Astrocyte (in vitro differentiated cells and primary cell): ENCODE measurements at regions not wholly inside any gene's neighbourhood (a gene's known extent, or its start where the extent isn't known, plus 50 kb on each side); places are given as distances from the start of the nearest gene placed in this dataset.

ENCODE experiments used
- DNase-seq: peaks from one replicate; pipeline ENCODE4 v3.0.0-alpha.2; 2010; ENCODE audit warnings: low read depth
- FAIRE-seq: peaks from 2 replicates; lab custom pipeline; 2011; peaks lifted over from hg19 to GRCh38; lab: Jason Lieb, UNC
- H2AFZ ChIP-seq: 2 replicates; pipeline ENCODE4 v1.6.0; 2012; ENCODE audit warnings: low read depth, low read length, inconsistent platforms
- H3K27ac ChIP-seq: 2 replicates; pipeline ENCODE4 v1.5.1; 2011; ENCODE audit warnings: low read depth, low read length, inconsistent platforms
- H3K27me3 ChIP-seq: 2 replicates; pipeline ENCODE4 v1.6.0; 2011; ENCODE audit warnings: low read length, inconsistent platforms; ENCODE audit not compliant: insufficient read depth
- H3K36me3 ChIP-seq: 2 replicates; pipeline ENCODE4 v1.5.1; 2011; ENCODE audit warnings: low read length, inconsistent platforms; ENCODE audit not compliant: insufficient read depth
- H3K4me1 ChIP-seq: 2 replicates; pipeline ENCODE4 v1.5.1; 2011; ENCODE audit warnings: low read length, inconsistent platforms; ENCODE audit not compliant: insufficient read depth
- H3K4me2 ChIP-seq: 2 replicates; pipeline ENCODE4 v1.6.0; 2012; ENCODE audit warnings: low read length, inconsistent platforms
- H3K4me3 ChIP-seq: 2 replicates; pipeline ENCODE4 v1.5.1; 2011; ENCODE audit warnings: low read depth, mild to moderate bottlenecking, low read length, inconsistent platforms; ENCODE audit not compliant: insufficient read depth
- H3K79me2 ChIP-seq: 2 replicates; pipeline ENCODE4 v1.6.0; 2012; ENCODE audit warnings: mild to moderate bottlenecking, low read length, inconsistent platforms; ENCODE audit not compliant: insufficient read depth
- H3K9ac ChIP-seq: 2 replicates; pipeline ENCODE4 v1.6.0; 2012; ENCODE audit warnings: mild to moderate bottlenecking, low read length, inconsistent platforms
- H3K9me3 ChIP-seq: 2 replicates; pipeline ENCODE4 v1.5.1; 2012; ENCODE audit warnings: low read depth, mild to moderate bottlenecking, low read length, inconsistent platforms; ENCODE audit not compliant: insufficient read depth
- H4K20me1 ChIP-seq: 2 replicates; pipeline ENCODE4 v1.6.0; 2012; ENCODE audit warnings: low read length, inconsistent platforms; ENCODE audit not compliant: insufficient read depth
- H3K27ac Mint-ChIP-seq: one replicate; pipeline ENCODE4 v1.8.0; 2021; ENCODE audit warnings: mild to moderate bottlenecking, mixed read lengths; ENCODE audit not compliant: unreplicated experiment
- H3K27me3 Mint-ChIP-seq: one replicate; pipeline ENCODE4 v1.8.0; 2021; ENCODE audit warnings: low read depth, mixed read lengths; ENCODE audit not compliant: unreplicated experiment
- H3K36me3 Mint-ChIP-seq: one replicate; pipeline ENCODE4 v1.8.0; 2021; ENCODE audit warnings: low read depth, mixed read lengths; ENCODE audit not compliant: unreplicated experiment
- H3K4me1 Mint-ChIP-seq: one replicate; pipeline ENCODE4 v1.8.0; 2021; ENCODE audit warnings: low read depth, mixed read lengths; ENCODE audit not compliant: unreplicated experiment
- H3K4me3 Mint-ChIP-seq: one replicate; pipeline ENCODE4 v1.8.0; 2021; ENCODE audit warnings: mild to moderate bottlenecking, moderate library complexity, mixed read lengths; ENCODE audit not compliant: unreplicated experiment
- H3K9me3 Mint-ChIP-seq: one replicate; pipeline ENCODE4 v1.8.0; 2021; ENCODE audit warnings: mild to moderate bottlenecking, mixed read lengths; ENCODE audit not compliant: unreplicated experiment
- CTCF ChIP-seq: IDR thresholded peaks from 2 replicates; pipeline ENCODE4 v1.5.1; 2011; ENCODE audit warnings: low read depth, mild to moderate bottlenecking, inconsistent platforms, low read length, moderate library complexity; ENCODE audit not compliant: insufficient read depth
- EZH2 ChIP-seq: IDR thresholded peaks from 2 replicates; pipeline ENCODE4 v1.6.1; 2012; ENCODE audit warnings: mild to moderate bottlenecking, low read length, inconsistent platforms; ENCODE audit not compliant: insufficient read depth

- Histone ChIP-seq H3K27me3 (no peaks in the 10 kb centered on the region), H3K4me3 (no peak overlapping the region), H3K9ac (no peak overlapping the region), H3K4me2 (no peak overlapping the region), H3K27ac (peak overlapping the region; percentile 0), H3K9me3 (no peaks in the 10 kb centered on the region), H3K4me1 (peaks cover 6% of the 10 kb centered on the region), H3K79me2 (no peaks in the 10 kb centered on the region), H4K20me1 (peaks cover 42% of the 10 kb centered on the region), H3K36me3 (peaks cover 14% of the 10 kb centered on the region), H2AFZ (no peak overlapping the region)
- H3K4me3 Mint-ChIP-seq: no peak overlapping the region
- no peaks in the 10 kb centered on the region for H3K27me3 Mint-ChIP-seq
- no peaks in the 10 kb centered on the region for H3K9me3 Mint-ChIP-seq
- H3K4me1 Mint-ChIP-seq: peaks cover 1% of the 10 kb centered on the region
- no peaks in the 10 kb centered on the region for H3K36me3 Mint-ChIP-seq
- no peak for FAIRE-seq
- TF ChIP-seq EZH2 (no peak), CTCF (no peak)
- no peak overlapping the region for H3K27ac Mint-ChIP-seq
- DNase-seq: no peak
These were observed 353.3 kb downstream of the SEC14L1 start for GRCh38 chr17:77493901-77494663.

- peaks cover 1% of the 10 kb centered on the region for H3K4me1 Mint-ChIP-seq
- no peak overlapping the region for H3K27ac Mint-ChIP-seq
- peaks cover 6% of the 10 kb centered on the region for H3K4me1 ChIP-seq
- no peaks in the 10 kb centered on the region for H3K36me3 Mint-ChIP-seq
- DNase-seq (peak; percentile 32), FAIRE-seq (no peak)
- H3K9me3 Mint-ChIP-seq: no peaks in the 10 kb centered on the region
- no peaks in the 10 kb centered on the region for H3K9me3 ChIP-seq
- H4K20me1 ChIP-seq: peaks cover 42% of the 10 kb centered on the region
- no peak overlapping the region for H3K9ac ChIP-seq
- H3K4me2 ChIP-seq: no peak overlapping the region
- TF ChIP-seq EZH2 (no peak), CTCF (peak; percentile 80)
- peaks cover 12% of the 10 kb centered on the region for H3K36me3 ChIP-seq
- no peak overlapping the region for H3K27ac ChIP-seq
- no peak overlapping the region for H3K4me3 ChIP-seq
- H3K27me3 Mint-ChIP-seq: no peaks in the 10 kb centered on the region
- no peak overlapping the region for H3K4me3 Mint-ChIP-seq
- no peak overlapping the region for H2AFZ ChIP-seq
- no peaks in the 10 kb centered on the region for H3K79me2 ChIP-seq
- no peaks in the 10 kb centered on the region for H3K27me3 ChIP-seq
These were observed 354.1 kb downstream of the SEC14L1 start for GRCh38 chr17:77494664-77495435.
